Lower leg skin (tissue), 3 donors: ENCODE measurements at regions not wholly inside any gene's neighbourhood (a gene's known extent, or its start where the extent isn't known, plus 50 kb on each side); places are given as distances from the start of the nearest gene placed in this dataset.

Experiments
- CTCF ChIP-seq, 3 donors: fragments of 450-650 bp; IDR thresholded peaks; one replicate each; pipeline ENCODE4 v1.5.1; 2016; ENCODE audit warnings: antibody characterized with exemption in 3 of 3, mild to moderate bottlenecking in 3 of 3, moderate library complexity in 2 of 3
- POLR2A ChIP-seq, 2 donors: fragments of 450-650 bp; IDR thresholded peaks; one replicate each; pipeline ENCODE4 v1.6.1; 2016 to 2017; ENCODE audit warnings: antibody characterized with exemption in 2 of 2, mild to moderate bottlenecking in 1 of 2, moderate library complexity in 1 of 2

DNA sequence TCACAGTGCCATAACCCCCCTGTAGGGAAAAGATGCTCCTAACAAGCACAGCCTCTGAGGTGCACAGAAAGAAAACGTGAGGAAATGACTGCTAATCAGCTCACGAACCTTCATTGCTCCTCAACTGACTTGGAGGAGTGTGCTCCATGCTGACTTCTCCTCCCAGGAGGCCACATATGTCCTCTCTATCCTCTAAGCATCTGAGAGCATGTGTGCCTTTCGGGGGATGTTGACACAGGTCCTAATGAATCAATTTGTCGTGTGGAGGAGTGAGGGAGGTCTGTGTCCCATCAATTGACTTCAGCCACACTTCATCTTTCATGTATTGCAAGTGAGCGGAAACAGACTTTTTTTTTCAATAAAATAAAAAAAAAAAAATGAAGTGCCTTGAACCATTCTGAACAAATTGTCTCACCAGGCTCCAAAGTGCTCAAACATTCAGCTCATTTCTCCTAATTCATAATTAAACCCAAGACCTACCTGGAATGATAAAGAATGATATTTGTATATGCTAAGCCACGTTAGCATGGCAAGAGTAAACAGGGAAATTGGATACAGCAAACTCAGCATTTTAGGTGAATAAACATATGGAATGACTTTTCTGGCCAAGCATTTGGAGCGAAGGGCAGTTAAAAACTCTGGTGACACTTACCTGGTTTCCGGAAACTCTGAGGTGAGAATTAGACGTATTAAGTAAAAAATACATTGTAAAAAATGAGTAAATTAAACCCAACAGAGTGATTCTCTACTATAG lies 317.6 kb upstream of the FAT3 start:
- TF ChIP-seq CTCF (IDR thresholded peaks at IDR 0.05) (no peak), POLR2A (IDR thresholded peaks at IDR 0.05) (no peak)
